ENCODE measurements at regions not wholly inside any gene's neighbourhood (a gene's known extent, or its start where the extent isn't known, plus 50 kb on each side); places are given as distances from the start of the nearest gene placed in this dataset.

DNA sequence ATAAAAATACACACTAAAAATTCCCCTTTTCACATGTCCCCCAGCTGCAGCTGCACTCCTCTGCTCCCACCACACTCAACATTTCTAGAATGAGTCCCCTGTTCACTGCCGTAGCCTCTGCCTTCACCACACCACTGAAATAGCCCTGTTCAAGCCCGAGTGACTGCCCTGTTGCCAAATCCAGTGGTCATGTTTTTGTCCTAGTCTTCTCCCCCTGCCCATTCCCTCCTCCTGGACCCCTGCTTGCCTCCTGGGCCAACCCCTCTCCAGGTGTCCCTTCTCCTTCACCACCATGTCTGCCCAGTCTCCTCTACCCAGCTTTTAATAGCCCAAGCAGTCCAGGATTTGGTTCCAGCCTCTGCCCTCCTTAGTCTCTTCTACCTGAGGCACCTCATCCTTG is 97.1 kb upstream of the LGALSL start:
- TF ChIP-seq EZH2 (IDR thresholded peaks at IDR 0.05; ENCODE audit: borderline replicate concordance, insufficient read depth, low read depth, low read length, poor library complexity, severe bottlenecking), result no peak
- TF ChIP-seq, protein P1, sequence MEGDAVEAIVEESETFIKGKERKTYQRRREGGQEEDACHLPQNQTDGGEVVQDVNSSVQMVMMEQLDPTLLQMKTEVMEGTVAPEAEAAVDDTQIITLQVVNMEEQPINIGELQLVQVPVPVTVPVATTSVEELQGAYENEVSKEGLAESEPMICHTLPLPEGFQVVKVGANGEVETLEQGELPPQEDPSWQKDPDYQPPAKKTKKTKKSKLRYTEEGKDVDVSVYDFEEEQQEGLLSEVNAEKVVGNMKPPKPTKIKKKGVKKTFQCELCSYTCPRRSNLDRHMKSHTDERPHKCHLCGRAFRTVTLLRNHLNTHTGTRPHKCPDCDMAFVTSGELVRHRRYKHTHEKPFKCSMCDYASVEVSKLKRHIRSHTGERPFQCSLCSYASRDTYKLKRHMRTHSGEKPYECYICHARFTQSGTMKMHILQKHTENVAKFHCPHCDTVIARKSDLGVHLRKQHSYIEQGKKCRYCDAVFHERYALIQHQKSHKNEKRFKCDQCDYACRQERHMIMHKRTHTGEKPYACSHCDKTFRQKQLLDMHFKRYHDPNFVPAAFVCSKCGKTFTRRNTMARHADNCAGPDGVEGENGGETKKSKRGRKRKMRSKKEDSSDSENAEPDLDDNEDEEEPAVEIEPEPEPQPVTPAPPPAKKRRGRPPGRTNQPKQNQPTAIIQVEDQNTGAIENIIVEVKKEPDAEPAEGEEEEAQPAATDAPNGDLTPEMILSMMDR (IDR thresholded peaks at IDR 0.05), result no peak
- WGBS (ENCODE audit: insufficient coverage), result 76% methylated on average over 2 of the region's 2 CpGs
- ATAC-seq (ENCODE audit: low read depth), result no peak

DNA sequence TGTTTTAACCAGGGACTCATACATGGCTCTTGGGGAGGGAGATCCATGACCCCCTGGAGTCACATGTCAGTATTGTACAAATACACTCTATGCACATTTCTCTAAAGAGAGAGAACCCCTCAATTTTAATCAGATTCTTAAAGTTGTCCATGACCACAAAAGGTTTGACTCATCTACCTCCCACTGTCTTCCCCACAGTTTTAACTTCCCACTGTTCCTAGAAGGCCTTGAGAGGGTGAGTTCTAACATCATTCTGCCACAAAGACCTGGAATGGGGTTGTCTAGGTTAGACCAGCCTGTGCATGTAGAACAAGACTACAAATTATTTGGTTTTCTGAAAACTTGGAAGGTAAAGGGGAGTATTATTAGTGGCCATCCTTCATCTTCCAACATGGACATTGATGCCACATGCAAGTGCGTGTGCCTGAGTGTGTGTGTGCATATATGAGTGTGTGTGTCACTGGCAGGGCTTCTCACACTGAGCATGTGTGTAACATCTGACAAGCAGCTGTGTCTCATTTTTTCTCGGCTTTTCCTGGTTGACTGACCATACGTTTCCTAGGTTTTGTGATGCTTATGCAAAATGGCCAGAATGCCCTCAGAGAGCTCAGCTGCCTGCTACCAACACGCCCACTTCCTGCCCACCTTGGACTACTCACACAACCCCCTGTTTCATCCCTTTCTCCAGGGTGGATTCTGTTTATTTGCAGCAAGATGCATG is 94.6 kb upstream of the LGALSL start:
- Mint-ChIP-seq H3K4me3 (peak overlapping the region; percentile 68), H3K27me3 (peaks cover 43% of the 10 kb centered on the region), H3K27ac (peak overlapping the region; percentile 64), H3K9me3 (ENCODE audit: insufficient read depth) (no peaks in the 10 kb centered on the region), H3K4me1 (peaks cover 11% of the 10 kb centered on the region)
- ChIA-PET POLR2A (no interaction called here), CTCF (interaction anchor here (1.5 kb wide), 1 partner anchor 29 kb away, joined by 7 read pairs; no protein-coding TSS in a partner anchor)
- Histone ChIP-seq H3K79me2 (ENCODE audit: control insufficient read depth, insufficient read depth, low read length) (no peaks in the 10 kb centered on the region), H3K27me3 (replicated peaks in 1 of 4; ENCODE audit: control extremely low read depth in 1 of 4, control insufficient read depth in 3 of 4, insufficient read depth in 4 of 4, low read length in 3 of 4) (peaks cover 0 to 22% (median 11%) of the 10 kb centered on the region in 4 experiments), H3K4me1 (ENCODE audit: control insufficient read depth in 2 of 2, insufficient read depth in 2 of 2, low read length in 2 of 2) (peaks cover 4 to 11% of the 10 kb centered on the region in 2 donors), H3K9me3 (ENCODE audit: control extremely low read depth in 1 of 3, control insufficient read depth in 2 of 3, insufficient read depth in 1 of 3, low read length in 2 of 3) (no peaks in the 10 kb centered on the region), H3K4me3 (ENCODE audit: control extremely low read depth in 1 of 5, extremely low read depth in 1 of 5, insufficient read depth in 1 of 5, low read depth in 2 of 5, low read length in 4 of 5) (no peak overlapping the region), H2AFZ (ENCODE audit: insufficient read depth, low read depth, low read length, poor library complexity, severe bottlenecking) (no peak overlapping the region), H3K9ac (ENCODE audit: low read length) (no peak overlapping the region), H3K36me3 (replicated peaks in 1 of 2; ENCODE audit: control extremely low read depth in 1 of 2, control insufficient read depth in 1 of 2, extremely low read depth in 1 of 2, insufficient read depth in 2 of 2, low read length in 1 of 2) (no peaks in the 10 kb centered on the region), H3K4me2 (replicated peaks; ENCODE audit: low read depth, low read length, poor library complexity, severe bottlenecking) (peak overlapping the region; percentile 2), H4K20me1 (ENCODE audit: control insufficient read depth, insufficient read depth, low read length, poor library complexity, severe bottlenecking) (no peaks in the 10 kb centered on the region), H3K27ac (ENCODE audit: low read length in 2 of 2) (no peak overlapping the region)
- ATAC-seq (ENCODE audit: low read depth), result peak; percentile 52
- TF ChIP-seq, protein P1 (IDR thresholded peaks at IDR 0.05), result no peak
- no peak for TF ChIP-seq EZH2 (IDR thresholded peaks at IDR 0.05; ENCODE audit: borderline replicate concordance, insufficient read depth, low read depth, low read length, poor library complexity, severe bottlenecking)
- intact Hi-C loops (cut with micrococcal nuclease), result no loop called here
- WGBS (ENCODE audit: insufficient coverage), result 48% methylated on average over 4 of the region's 4 CpGs
- DNase-seq, result peak; percentile 7

More for the DNA sequence above, 97.1 kb upstream of the LGALSL start:
- intact Hi-C loops (cut with micrococcal nuclease), result no loop called here
- H4K20me1 ChIP-seq (ENCODE audit: control insufficient read depth, insufficient read depth, low read length, poor library complexity, severe bottlenecking), result no peaks in the 10 kb centered on the region
- H3K4me1 Mint-ChIP-seq, result peaks cover 11% of the 10 kb centered on the region
- H3K9me3 ChIP-seq (ENCODE audit: control extremely low read depth in 1 of 3, control insufficient read depth in 2 of 3, insufficient read depth in 1 of 3, low read length in 2 of 3), result peaks cover 0 to 6% (median 0%) of the 10 kb centered on the region in 3 donors
- no peaks in the 10 kb centered on the region for H3K36me3 ChIP-seq (replicated peaks in 1 of 2; ENCODE audit: control extremely low read depth in 1 of 2, control insufficient read depth in 1 of 2, extremely low read depth in 1 of 2, insufficient read depth in 2 of 2, low read length in 1 of 2)
- H3K27ac Mint-ChIP-seq, result no peak overlapping the region
- no peak overlapping the region for H2AFZ ChIP-seq (ENCODE audit: insufficient read depth, low read depth, low read length, poor library complexity, severe bottlenecking)
- H3K9ac ChIP-seq (ENCODE audit: low read length), result no peak overlapping the region
- ChIA-PET POLR2A (no interaction called here), CTCF (interaction anchor here (1.7 kb wide), 1 partner anchor 26 kb away, joined by 4 read pairs; no protein-coding TSS in a partner anchor)
- H3K27me3 ChIP-seq (replicated peaks in 1 of 4; ENCODE audit: control extremely low read depth in 1 of 4, control insufficient read depth in 3 of 4, insufficient read depth in 4 of 4, low read length in 3 of 4), result peaks cover 0 to 22% (median 11%) of the 10 kb centered on the region in 4 experiments
- no peak overlapping the region for H3K27ac ChIP-seq (ENCODE audit: low read length in 2 of 2)
- no peak overlapping the region for H3K4me3 Mint-ChIP-seq
- H3K27me3 Mint-ChIP-seq, result peaks cover 41% of the 10 kb centered on the region
- H3K4me2 ChIP-seq (replicated peaks; ENCODE audit: low read depth, low read length, poor library complexity, severe bottlenecking), result no peak overlapping the region
- no peaks in the 10 kb centered on the region for H3K9me3 Mint-ChIP-seq (ENCODE audit: insufficient read depth)
- DNase-seq, result no peak
- H3K4me1 ChIP-seq (ENCODE audit: control insufficient read depth in 2 of 2, insufficient read depth in 2 of 2, low read length in 2 of 2), result peaks cover 4 to 11% of the 10 kb centered on the region in 2 donors
- no peaks in the 10 kb centered on the region for H3K79me2 ChIP-seq (ENCODE audit: control insufficient read depth, insufficient read depth, low read length)
- H3K4me3 ChIP-seq (ENCODE audit: control extremely low read depth in 1 of 5, extremely low read depth in 1 of 5, insufficient read depth in 1 of 5, low read depth in 2 of 5, low read length in 4 of 5), result no peak overlapping the region

Data from B cell (primary cell).